HUES64 (cell line): ENCODE measurements at regions not wholly inside any gene's neighbourhood (a gene's known extent, or its start where the extent isn't known, plus 50 kb on each side); places are given as distances from the start of the nearest gene placed in this dataset.

Experiments used
- H3K27ac ChIP-seq: 2 replicates; pipeline ENCODE4 v1.7.0; 2013; ENCODE audit warnings: low read depth, low read length, inconsistent platforms
- H3K27me3 ChIP-seq: 2 replicates; pipeline ENCODE4 v1.6.1; 2013; ENCODE audit warnings: mild to moderate bottlenecking, low read length; ENCODE audit not compliant: insufficient read depth
- H3K36me3 ChIP-seq: 2 replicates; pipeline ENCODE4 v1.6.1; 2013; ENCODE audit warnings: mild to moderate bottlenecking, low read length; ENCODE audit not compliant: insufficient read depth
- H3K4me1 ChIP-seq: 2 replicates; pipeline ENCODE4 v1.6.1; 2013; ENCODE audit warnings: mild to moderate bottlenecking, low read length, moderate library complexity; ENCODE audit not compliant: insufficient read depth
- H3K4me3 ChIP-seq: 2 replicates; pipeline ENCODE4 v1.5.1; 2013; ENCODE audit warnings: mild to moderate bottlenecking, low read length, moderate library complexity
- H3K9ac ChIP-seq: 2 replicates; pipeline ENCODE4 v1.6.1; 2013; ENCODE audit warnings: mild to moderate bottlenecking, low read depth, low read length
- H3K9me3 ChIP-seq: 2 replicates; pipeline ENCODE4 v1.6.1; 2013; ENCODE audit warnings: low read depth, low read length; ENCODE audit not compliant: insufficient read depth
- WGBS: fragments of 150-250, 120-280 bp; methylation state at CpG from one replicate; pipeline ENCODE4 v1.1.7; 2013; ENCODE audit warnings: missing lambda C conversion rate; 5-methylcytosine and 5-hydroxymethylcytosine counted together

GRCh38 chr1:22196041-22196440 is 53.1 kb upstream of the WNT4 start:
- H3K36me3 ChIP-seq, result no peaks in the 10 kb centered on the region
- no peak overlapping the region for H3K9ac ChIP-seq
- H3K9me3 ChIP-seq, result no peaks in the 10 kb centered on the region
- no peak overlapping the region for H3K27ac ChIP-seq
- WGBS, result 92% methylated on average over 3 of the region's 3 CpGs
- 0 out of 2 replicates have a peak, but pooled peaks cover 4% of the 10 kb centered on the region for H3K27me3 ChIP-seq
- no peaks in the 10 kb centered on the region for H3K4me1 ChIP-seq
- H3K4me3 ChIP-seq, result no peak overlapping the region

- no peaks in the 10 kb centered on the region for H3K36me3 ChIP-seq
- H3K4me3 ChIP-seq, result no peak overlapping the region
- WGBS, result 97% methylated on average over 6 of the region's 6 CpGs
- no peaks in the 10 kb centered on the region for H3K4me1 ChIP-seq
- no peak overlapping the region for H3K27ac ChIP-seq
- H3K27me3 ChIP-seq, result 0 out of 2 replicates have a peak, but pooled peaks cover 4% of the 10 kb centered on the region
- H3K9ac ChIP-seq, result no peak overlapping the region
- no peaks in the 10 kb centered on the region for H3K9me3 ChIP-seq
Observed at GRCh38 chr1:22196641-22197040, 53.7 kb upstream of the WNT4 start.

- no peak overlapping the region for H3K4me3 ChIP-seq
- no peaks in the 10 kb centered on the region for H3K4me1 ChIP-seq
- no peak overlapping the region for H3K9ac ChIP-seq
- H3K9me3 ChIP-seq, result no peaks in the 10 kb centered on the region
- H3K36me3 ChIP-seq, result no peaks in the 10 kb centered on the region
- no peak overlapping the region for H3K27ac ChIP-seq
- 0 out of 2 replicates have a peak, but pooled peaks cover 4% of the 10 kb centered on the region for H3K27me3 ChIP-seq
- WGBS, result 92% methylated on average over 2 of the region's 2 CpGs
Observed at GRCh38 chr1:22197644-22198043, 54.7 kb upstream of the WNT4 start.

GRCh38 chr1:22201023-22201422 is 58.1 kb upstream of the WNT4 start:
- H3K27me3 ChIP-seq, result peaks cover 18% of the 10 kb centered on the region; the same call in 1 of the 2 replicates
- H3K4me3 ChIP-seq, result no peak overlapping the region
- no peak overlapping the region for H3K9ac ChIP-seq
- no peaks in the 10 kb centered on the region for H3K9me3 ChIP-seq
- no peaks in the 10 kb centered on the region for H3K4me1 ChIP-seq
- H3K36me3 ChIP-seq, result no peaks in the 10 kb centered on the region
- WGBS, result no CpG with 5 or more reads among the region's 1 CpG
- no peak overlapping the region for H3K27ac ChIP-seq

- Histone ChIP-seq H3K36me3 (no peaks in the 10 kb centered on the region), H3K9ac (no peak overlapping the region), H3K4me3 (no peak overlapping the region), H3K9me3 (no peaks in the 10 kb centered on the region), H3K27me3 (peaks cover 29% of the 10 kb centered on the region; the same call in 1 of the 2 replicates), H3K27ac (no peak overlapping the region), H3K4me1 (peaks cover 11% of the 10 kb centered on the region; the same call in 1 of the 2 replicates)
- WGBS, result 78% methylated on average over 1 of the region's 1 CpG
Observed at GRCh38 chr1:22203335-22203734, 60.4 kb upstream of the WNT4 start.

- no peak overlapping the region for H3K27ac ChIP-seq
- WGBS, result 93% methylated on average over 11 of the region's 11 CpGs
- no peaks in the 10 kb centered on the region for H3K36me3 ChIP-seq
- H3K27me3 ChIP-seq, result peaks cover 32% of the 10 kb centered on the region; the same call in 1 of the 2 replicates
- H3K4me3 ChIP-seq, result no peak overlapping the region
- H3K4me1 ChIP-seq, result peaks cover 15% of the 10 kb centered on the region; the same call in 1 of the 2 replicates
- H3K9ac ChIP-seq, result no peak overlapping the region
- H3K9me3 ChIP-seq, result no peaks in the 10 kb centered on the region
Observed at GRCh38 chr1:22204057-22204840, 61.4 kb upstream of the WNT4 start.

GRCh38 chr1:22204989-22205913 is 62.4 kb upstream of the WNT4 start:
- WGBS, result 90% methylated on average over 14 of the region's 15 CpGs
- H3K4me3 ChIP-seq, result no peak overlapping the region
- no peaks in the 10 kb centered on the region for H3K9me3 ChIP-seq
- H3K9ac ChIP-seq, result no peak overlapping the region
- peaks cover 42% of the 10 kb centered on the region; the same call in 1 of the 2 replicates for H3K27me3 ChIP-seq
- no peaks in the 10 kb centered on the region for H3K36me3 ChIP-seq
- H3K4me1 ChIP-seq, result peaks cover 21% of the 10 kb centered on the region; the same call in 1 of the 2 replicates
- H3K27ac ChIP-seq, result no peak overlapping the region

- WGBS, result 94% methylated on average over 6 of the region's 6 CpGs
Observed at GRCh38 chr1:22206551-22207125, 63.7 kb upstream of the WNT4 start.

GRCh38 chr1:22207511-22208267 is 64.8 kb upstream of the WNT4 start:
- peaks cover 64% of the 10 kb centered on the region for H3K27me3 ChIP-seq
- 68% methylated on average over 22 of the region's 23 CpGs for WGBS
- H3K4me1 ChIP-seq, result peaks cover 21% of the 10 kb centered on the region; the same call in 1 of the 2 replicates

More at GRCh38 chr1:22206551-22207125, 63.7 kb upstream of the WNT4 start:
- Histone ChIP-seq H3K27me3 (peaks cover 55% of the 10 kb centered on the region; the same call in 1 of the 2 replicates), H3K9me3 (no peaks in the 10 kb centered on the region), H3K4me1 (peaks cover 21% of the 10 kb centered on the region; the same call in 1 of the 2 replicates), H3K27ac (no peak overlapping the region), H3K9ac (no peak overlapping the region), H3K4me3 (no peak overlapping the region), H3K36me3 (no peaks in the 10 kb centered on the region)

GRCh38 chr1:22208268-22208972 is 65.5 kb upstream of the WNT4 start:
- H3K27ac ChIP-seq, result no peak overlapping the region
- WGBS, result 47% methylated on average over 21 of the region's 21 CpGs
- peaks cover 21% of the 10 kb centered on the region; the same call in 1 of the 2 replicates for H3K4me1 ChIP-seq
- peaks cover 69% of the 10 kb centered on the region for H3K27me3 ChIP-seq
- H3K36me3 ChIP-seq, result no peaks in the 10 kb centered on the region
- H3K4me3 ChIP-seq, result no peak overlapping the region
- no peaks in the 10 kb centered on the region for H3K9me3 ChIP-seq
- no peak overlapping the region for H3K9ac ChIP-seq

More at GRCh38 chr1:22207511-22208267, 64.8 kb upstream of the WNT4 start:
- Histone ChIP-seq H3K9ac (no peak overlapping the region), H3K9me3 (no peaks in the 10 kb centered on the region), H3K4me3 (no peak overlapping the region), H3K36me3 (no peaks in the 10 kb centered on the region), H3K27ac (no peak overlapping the region)
